ENCODE measurements at regions not wholly inside any gene's neighbourhood (a gene's known extent, or its start where the extent isn't known, plus 50 kb on each side); places are given as distances from the start of the nearest gene placed in this dataset.
"Not testable (repeated sequence)": the region's sequence is repeated elsewhere in the genome, so short reads cannot be mapped to it uniquely, and the experiment has no call there.

DNA sequence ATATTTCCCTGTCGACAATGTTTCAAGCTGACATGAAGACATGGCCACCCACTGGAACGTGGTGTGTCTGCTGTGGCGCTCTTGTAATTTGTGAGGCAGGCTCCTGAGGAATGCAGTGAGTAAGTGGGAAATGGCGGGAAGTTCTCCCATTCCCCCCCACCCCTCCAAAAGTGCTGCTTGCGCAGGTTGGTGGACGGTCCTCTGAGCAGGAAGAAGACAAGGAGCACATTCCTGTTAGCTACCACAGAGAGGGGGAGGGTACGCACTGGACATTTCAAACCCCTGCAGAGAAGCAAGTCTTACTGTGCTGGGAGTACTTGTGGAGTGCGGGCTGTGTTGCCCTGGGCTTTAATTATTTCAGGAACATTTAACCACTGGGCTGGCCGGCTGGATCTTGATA, 92.9 kb downstream of the DEFB131A start:
- H3K27ac ChIP-seq (ENCODE audit: low read depth, low read length, poor library complexity, severe bottlenecking); H3K4me3 ChIP-seq (ENCODE audit: low read depth, low read length, poor library complexity, severe bottlenecking); intact Hi-C loops (cut with micrococcal nuclease; ENCODE audit: unreplicated experiment); CTCF ChIA-PET; DNase-seq (ENCODE audit: low spot score); POLR2A ChIA-PET (ENCODE audit: low non-redundant PET); H3K36me3 ChIP-seq (ENCODE audit: insufficient read depth, low read length, poor library complexity, severe bottlenecking); H3K4me1 ChIP-seq (ENCODE audit: insufficient read depth, low read length, poor library complexity, severe bottlenecking); H3K9me3 ChIP-seq (ENCODE audit: low read depth, low read length, poor library complexity, severe bottlenecking); H3K27me3 ChIP-seq (replicated peaks; ENCODE audit: insufficient read depth, low read depth, low read length, poor library complexity); BruUV-seq (replicated peaks): not testable (repeated sequence)

DNA sequence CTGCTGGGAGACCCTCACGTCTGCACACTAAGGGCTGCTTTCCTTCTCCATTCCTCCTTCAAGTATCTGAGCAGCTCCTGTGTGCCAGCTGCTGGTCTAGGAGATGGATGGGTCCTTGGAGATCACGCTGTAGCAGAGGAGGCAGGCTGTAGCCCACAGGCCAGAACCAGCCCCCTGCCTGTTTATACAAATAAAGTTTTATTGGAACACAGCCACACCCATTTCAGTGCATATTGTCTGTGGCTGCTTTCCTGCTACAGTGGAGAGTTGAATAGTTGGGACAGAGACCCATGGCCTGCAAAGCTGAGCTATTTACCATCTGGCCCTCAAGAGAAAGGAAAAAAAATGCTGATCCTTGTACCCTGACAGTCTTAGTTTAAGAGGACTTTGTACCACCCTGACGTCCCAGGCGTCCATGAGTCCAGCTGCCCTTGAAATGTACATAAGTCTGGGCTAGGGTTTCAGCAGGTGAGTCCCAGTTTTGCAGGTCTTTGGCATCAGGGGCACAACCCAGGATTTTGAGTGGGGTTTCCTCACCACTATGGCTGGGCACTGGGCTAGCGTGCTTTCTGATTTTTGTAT, 95.8 kb downstream of the DEFB131A start:
- DNase-seq (ENCODE audit: low spot score); H3K4me1 ChIP-seq (ENCODE audit: insufficient read depth, low read length, poor library complexity, severe bottlenecking); BruUV-seq (replicated peaks); CTCF ChIA-PET; intact Hi-C loops (cut with micrococcal nuclease; ENCODE audit: unreplicated experiment); H3K36me3 ChIP-seq (ENCODE audit: insufficient read depth, low read length, poor library complexity, severe bottlenecking); H3K4me3 ChIP-seq (ENCODE audit: low read depth, low read length, poor library complexity, severe bottlenecking); H3K9me3 ChIP-seq (ENCODE audit: low read depth, low read length, poor library complexity, severe bottlenecking); H3K27ac ChIP-seq (ENCODE audit: low read depth, low read length, poor library complexity, severe bottlenecking); H3K27me3 ChIP-seq (replicated peaks; ENCODE audit: insufficient read depth, low read depth, low read length, poor library complexity): not testable (repeated sequence)
- POLR2A ChIA-PET (ENCODE audit: low non-redundant PET) = interaction anchor here (0.6 kb wide), 1 partner anchor 18 kb away, joined by 5 read pairs; no protein-coding TSS in a partner anchor

DNA sequence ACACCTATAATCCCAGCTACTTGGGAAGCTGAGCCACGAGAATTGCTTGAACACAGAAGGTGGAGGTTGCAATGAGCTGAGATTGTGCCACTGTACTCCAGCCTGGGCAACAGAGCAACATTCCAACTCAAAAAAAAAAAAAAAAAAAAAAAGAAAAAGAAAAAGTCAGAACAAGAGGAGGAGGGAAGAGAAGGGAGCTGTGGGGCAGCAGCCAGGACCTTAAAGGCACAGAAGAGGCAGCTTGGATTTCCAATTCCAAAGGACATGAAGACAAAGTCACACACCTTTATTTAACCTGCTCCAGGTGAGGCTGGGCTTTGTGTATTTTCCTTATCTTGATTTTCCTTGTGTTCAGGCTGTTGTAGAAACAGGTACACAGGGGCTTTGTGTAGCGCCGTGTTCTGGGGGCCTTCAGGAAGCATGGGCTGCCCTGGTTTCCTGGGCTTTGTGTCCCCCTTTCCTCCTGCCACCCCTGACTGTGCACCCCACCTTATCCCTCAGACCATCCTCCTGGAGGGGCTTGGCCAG, 97.2 kb downstream of the DEFB131A start:
- H3K4me1 ChIP-seq (ENCODE audit: insufficient read depth, low read length, poor library complexity, severe bottlenecking); DNase-seq (ENCODE audit: low spot score); H3K4me3 ChIP-seq (ENCODE audit: low read depth, low read length, poor library complexity, severe bottlenecking); H3K27ac ChIP-seq (ENCODE audit: low read depth, low read length, poor library complexity, severe bottlenecking); CTCF ChIA-PET; BruUV-seq (replicated peaks); H3K27me3 ChIP-seq (replicated peaks; ENCODE audit: insufficient read depth, low read depth, low read length, poor library complexity); H3K36me3 ChIP-seq (ENCODE audit: insufficient read depth, low read length, poor library complexity, severe bottlenecking); POLR2A ChIA-PET (ENCODE audit: low non-redundant PET); intact Hi-C loops (cut with micrococcal nuclease; ENCODE audit: unreplicated experiment); H3K9me3 ChIP-seq (ENCODE audit: low read depth, low read length, poor library complexity, severe bottlenecking): not testable (repeated sequence)

DNA sequence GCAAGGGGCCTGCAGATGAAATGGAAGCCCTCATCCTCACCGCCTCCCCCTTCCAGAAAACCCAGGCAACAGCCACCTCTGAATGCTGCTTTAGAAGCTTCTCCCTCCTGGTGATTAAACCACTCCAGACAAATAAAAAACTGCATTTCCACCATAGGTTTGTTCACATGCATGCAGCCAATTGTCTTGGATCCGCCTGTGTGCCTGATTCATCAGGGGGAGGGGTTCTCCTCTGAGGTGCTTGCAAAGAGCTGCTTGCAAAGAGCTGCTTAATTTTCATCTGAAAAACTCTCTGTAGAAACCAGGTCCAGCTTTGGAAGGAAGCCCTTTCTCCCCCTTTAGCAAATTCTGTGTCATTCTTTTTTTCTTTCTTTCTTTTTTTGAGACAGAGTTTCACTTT, 100.6 kb downstream of the DEFB131A start:
- H3K4me3 ChIP-seq (ENCODE audit: low read depth, low read length, poor library complexity, severe bottlenecking); H3K27ac ChIP-seq (ENCODE audit: low read depth, low read length, poor library complexity, severe bottlenecking); POLR2A ChIA-PET (ENCODE audit: low non-redundant PET); H3K9me3 ChIP-seq (ENCODE audit: low read depth, low read length, poor library complexity, severe bottlenecking); DNase-seq (ENCODE audit: low spot score); H3K36me3 ChIP-seq (ENCODE audit: insufficient read depth, low read length, poor library complexity, severe bottlenecking); H3K4me1 ChIP-seq (ENCODE audit: insufficient read depth, low read length, poor library complexity, severe bottlenecking); CTCF ChIA-PET; intact Hi-C loops (cut with micrococcal nuclease; ENCODE audit: unreplicated experiment); H3K27me3 ChIP-seq (replicated peaks; ENCODE audit: insufficient read depth, low read depth, low read length, poor library complexity); BruUV-seq (replicated peaks): not testable (repeated sequence)

DNA sequence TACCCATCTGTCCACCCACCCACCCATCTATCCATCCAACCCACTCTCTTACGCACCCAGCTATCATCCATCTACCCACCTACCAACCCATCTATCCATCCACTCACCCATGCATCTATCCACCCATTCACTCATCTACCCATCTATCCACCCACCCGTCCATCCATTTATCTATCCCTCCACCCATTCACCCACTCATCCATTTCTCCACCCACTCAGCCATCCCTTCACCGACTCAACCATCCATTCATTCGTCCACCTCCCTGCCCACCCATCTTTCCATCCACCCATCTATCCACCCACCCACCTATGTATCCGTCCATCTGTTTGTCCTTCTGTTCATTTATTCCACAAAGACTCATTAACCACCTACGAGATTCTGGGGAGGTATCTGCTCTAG, 103.3 kb downstream of the DEFB131A start:
- POLR2A ChIA-PET (ENCODE audit: low non-redundant PET); H3K4me1 ChIP-seq (ENCODE audit: insufficient read depth, low read length, poor library complexity, severe bottlenecking); H3K4me3 ChIP-seq (ENCODE audit: low read depth, low read length, poor library complexity, severe bottlenecking); DNase-seq (ENCODE audit: low spot score); H3K9me3 ChIP-seq (ENCODE audit: low read depth, low read length, poor library complexity, severe bottlenecking); H3K27ac ChIP-seq (ENCODE audit: low read depth, low read length, poor library complexity, severe bottlenecking); BruUV-seq (replicated peaks); intact Hi-C loops (cut with micrococcal nuclease; ENCODE audit: unreplicated experiment); H3K36me3 ChIP-seq (ENCODE audit: insufficient read depth, low read length, poor library complexity, severe bottlenecking); H3K27me3 ChIP-seq (replicated peaks; ENCODE audit: insufficient read depth, low read depth, low read length, poor library complexity); CTCF ChIA-PET: not testable (repeated sequence)

DNA sequence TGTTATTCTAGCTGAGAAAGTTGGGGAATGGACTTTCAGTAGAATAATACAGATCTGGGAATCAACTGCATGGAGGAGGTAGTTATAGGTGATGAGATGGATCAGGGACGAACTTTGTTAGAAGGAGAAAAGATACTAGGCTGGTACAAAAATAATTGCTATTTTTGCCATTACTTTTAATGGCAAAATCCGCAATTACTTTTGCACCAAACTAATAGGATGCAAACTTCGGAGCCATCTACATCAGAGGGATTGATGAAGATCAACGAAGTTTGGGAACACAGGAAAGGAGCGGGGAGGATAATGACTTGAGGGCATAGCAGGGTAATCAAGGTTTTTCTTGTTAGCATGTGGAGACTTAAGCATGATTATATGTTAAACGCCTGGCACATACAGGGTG, 111.9 kb downstream of the DEFB131A start:
- H3K27me3 ChIP-seq (replicated peaks; ENCODE audit: insufficient read depth, low read depth, low read length, poor library complexity); H3K27ac ChIP-seq (ENCODE audit: low read depth, low read length, poor library complexity, severe bottlenecking); H3K4me3 ChIP-seq (ENCODE audit: low read depth, low read length, poor library complexity, severe bottlenecking); CTCF ChIA-PET; H3K4me1 ChIP-seq (ENCODE audit: insufficient read depth, low read length, poor library complexity, severe bottlenecking); H3K9me3 ChIP-seq (ENCODE audit: low read depth, low read length, poor library complexity, severe bottlenecking); POLR2A ChIA-PET (ENCODE audit: low non-redundant PET); BruUV-seq (replicated peaks); DNase-seq (ENCODE audit: low spot score); H3K36me3 ChIP-seq (ENCODE audit: insufficient read depth, low read length, poor library complexity, severe bottlenecking); intact Hi-C loops (cut with micrococcal nuclease; ENCODE audit: unreplicated experiment): not testable (repeated sequence)

All from A673 (cell line).